GM06990 (cell line): ENCODE measurements at regions not wholly inside any gene's neighbourhood (a gene's known extent, or its start where the extent isn't known, plus 50 kb on each side); places are given as distances from the start of the nearest gene placed in this dataset.

Experiments used
- DNase-seq: peaks from one replicate; pipeline ENCODE4 v3.0.0-alpha.2; 2011; ENCODE audit not compliant: insufficient read length; ENCODE audit errors: extremely low read depth
- H3K27me3 ChIP-seq: replicated peaks from 2 replicates; pipeline ENCODE4 v1.6.0; 2011; ENCODE audit warnings: low read length; ENCODE audit not compliant: control insufficient read depth, insufficient read depth
- H3K36me3 ChIP-seq: 2 replicates; pipeline ENCODE4 v1.5.1; 2011; ENCODE audit warnings: low read length; ENCODE audit not compliant: control insufficient read depth, insufficient read depth
- H3K4me3 ChIP-seq: replicated peaks from 2 replicates; pipeline ENCODE4 v1.5.1; 2011; ENCODE audit warnings: low read depth, mild to moderate bottlenecking, control low read depth, low read length
- TF ChIP-seq, protein P1 (sequence below): IDR thresholded peaks from 2 replicates; pipeline ENCODE4 v1.5.1; 2011; ENCODE audit warnings: low read length, control low read depth, mild to moderate bottlenecking, inconsistent platforms; ENCODE audit not compliant: insufficient read depth, poor library complexity, severe bottlenecking

DNA sequence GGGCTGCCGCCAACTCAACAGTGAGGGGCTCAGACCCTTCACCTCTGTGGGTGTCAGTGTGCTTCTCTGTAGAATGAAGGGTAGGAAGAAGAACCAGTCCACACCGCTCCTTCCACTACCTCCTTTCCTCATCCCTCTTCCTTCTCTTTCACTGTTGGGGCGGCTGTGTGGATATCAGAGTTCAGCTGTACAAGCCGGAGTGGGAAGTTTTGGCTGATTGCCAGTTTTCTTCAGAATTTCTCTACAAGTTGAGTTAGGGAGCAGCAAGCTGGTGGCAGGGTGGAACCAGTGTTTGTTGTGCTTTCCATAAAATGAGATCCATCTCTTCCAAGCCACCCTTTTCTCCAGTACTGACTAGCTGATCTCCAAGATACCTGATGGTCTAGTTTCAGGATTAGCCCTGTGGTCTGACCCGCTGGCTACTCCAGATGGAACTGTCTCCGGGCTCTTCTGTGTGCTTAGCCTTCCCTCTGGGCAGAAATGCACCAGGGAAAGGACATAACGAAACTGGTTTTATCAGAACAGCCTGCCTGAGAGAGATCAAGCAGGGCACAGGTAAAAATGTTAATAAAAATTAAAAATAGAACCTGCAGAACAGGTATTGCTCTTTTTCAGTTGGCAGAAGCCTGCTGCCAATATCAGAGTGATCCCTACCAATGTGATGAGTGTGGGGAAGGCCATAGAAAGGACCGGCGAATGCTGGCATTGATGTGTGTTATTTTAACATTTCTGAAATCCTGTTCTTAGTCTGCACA lies 169.9 kb upstream of the TSC22D2 start:
- no peak for DNase-seq
- no peak overlapping the region for H3K4me3 ChIP-seq
- TF ChIP-seq, protein P1, sequence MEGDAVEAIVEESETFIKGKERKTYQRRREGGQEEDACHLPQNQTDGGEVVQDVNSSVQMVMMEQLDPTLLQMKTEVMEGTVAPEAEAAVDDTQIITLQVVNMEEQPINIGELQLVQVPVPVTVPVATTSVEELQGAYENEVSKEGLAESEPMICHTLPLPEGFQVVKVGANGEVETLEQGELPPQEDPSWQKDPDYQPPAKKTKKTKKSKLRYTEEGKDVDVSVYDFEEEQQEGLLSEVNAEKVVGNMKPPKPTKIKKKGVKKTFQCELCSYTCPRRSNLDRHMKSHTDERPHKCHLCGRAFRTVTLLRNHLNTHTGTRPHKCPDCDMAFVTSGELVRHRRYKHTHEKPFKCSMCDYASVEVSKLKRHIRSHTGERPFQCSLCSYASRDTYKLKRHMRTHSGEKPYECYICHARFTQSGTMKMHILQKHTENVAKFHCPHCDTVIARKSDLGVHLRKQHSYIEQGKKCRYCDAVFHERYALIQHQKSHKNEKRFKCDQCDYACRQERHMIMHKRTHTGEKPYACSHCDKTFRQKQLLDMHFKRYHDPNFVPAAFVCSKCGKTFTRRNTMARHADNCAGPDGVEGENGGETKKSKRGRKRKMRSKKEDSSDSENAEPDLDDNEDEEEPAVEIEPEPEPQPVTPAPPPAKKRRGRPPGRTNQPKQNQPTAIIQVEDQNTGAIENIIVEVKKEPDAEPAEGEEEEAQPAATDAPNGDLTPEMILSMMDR: no peak

DNA sequence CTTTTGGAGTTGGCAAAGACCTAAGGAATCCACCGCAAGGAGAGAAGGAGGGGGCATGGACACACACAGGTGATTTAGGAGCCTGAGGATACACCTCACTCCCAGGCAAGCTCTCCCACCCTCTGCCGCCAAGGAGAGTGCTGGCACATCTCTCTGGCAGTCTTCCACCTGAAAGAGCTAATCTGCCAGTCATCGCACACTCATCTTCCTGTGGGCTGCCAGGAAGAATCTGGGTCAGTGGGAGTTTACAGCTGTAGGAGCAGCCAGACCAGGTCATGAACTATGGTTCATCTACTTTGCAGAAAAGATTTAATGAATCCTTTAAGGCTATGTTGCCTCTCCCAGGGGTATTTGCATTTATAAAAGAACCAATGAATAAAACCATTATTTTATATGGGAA lies 170.6 kb upstream of the TSC22D2 start:
- H3K4me3 ChIP-seq: no peak overlapping the region
- TF ChIP-seq, protein P1: no peak
- H3K36me3 ChIP-seq: no peaks in the 10 kb centered on the region
- H3K27me3 ChIP-seq: no peaks in the 10 kb centered on the region
- DNase-seq: no peak

More for the DNA sequence above, 169.9 kb upstream of the TSC22D2 start:
- Histone ChIP-seq H3K36me3 (no peaks in the 10 kb centered on the region), H3K27me3 (no peaks in the 10 kb centered on the region)

DNA sequence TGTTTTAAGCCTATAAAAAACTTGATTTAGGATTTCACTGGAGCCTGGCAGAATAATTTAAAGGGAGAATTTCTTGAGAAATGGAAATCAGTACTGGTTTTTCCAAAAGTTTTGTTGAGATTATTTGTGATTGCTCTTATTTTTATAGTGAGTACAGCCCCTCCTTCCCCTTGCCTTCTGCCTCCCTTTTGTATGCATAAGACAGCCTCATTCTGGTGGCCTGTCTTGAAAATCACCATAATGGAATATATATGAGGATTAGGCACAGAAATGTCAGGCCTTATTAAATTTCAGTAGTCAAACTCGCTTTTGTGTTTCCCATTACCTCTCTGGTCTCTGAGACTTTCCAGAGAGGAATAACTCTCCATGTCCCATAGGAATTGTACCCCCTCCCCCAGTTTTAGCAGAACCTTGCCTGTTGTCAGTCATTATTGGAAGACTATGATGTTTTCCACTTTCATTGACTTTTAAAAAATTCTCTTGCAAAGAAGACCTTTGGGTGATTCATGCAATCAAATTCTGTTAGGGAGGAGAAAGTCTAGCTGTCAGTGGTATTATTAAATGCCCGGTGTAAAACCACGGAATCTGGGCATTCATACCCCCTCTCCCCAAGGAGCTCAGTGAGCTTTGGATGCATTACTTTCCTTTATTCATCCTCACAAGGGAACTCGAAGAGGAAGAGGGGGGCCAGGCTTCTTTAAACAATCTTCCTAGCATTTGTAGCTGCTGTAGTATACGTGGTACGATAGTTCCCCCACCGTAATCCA lies 171.6 kb upstream of the TSC22D2 start:
- H3K4me3 ChIP-seq: no peak overlapping the region
- TF ChIP-seq, protein P1: no peak

GRCh38 chr3:150235799-150236198 lies 172.3 kb upstream of the TSC22D2 start:
- Histone ChIP-seq H3K4me3 (no peak overlapping the region), H3K27me3 (no peaks in the 10 kb centered on the region), H3K36me3 (no peaks in the 10 kb centered on the region)
- no peak for DNase-seq
- TF ChIP-seq, protein P1: no peak

More for the DNA sequence above, 171.6 kb upstream of the TSC22D2 start:
- Histone ChIP-seq H3K27me3 (no peaks in the 10 kb centered on the region), H3K36me3 (no peaks in the 10 kb centered on the region)
- no peak for DNase-seq

DNA sequence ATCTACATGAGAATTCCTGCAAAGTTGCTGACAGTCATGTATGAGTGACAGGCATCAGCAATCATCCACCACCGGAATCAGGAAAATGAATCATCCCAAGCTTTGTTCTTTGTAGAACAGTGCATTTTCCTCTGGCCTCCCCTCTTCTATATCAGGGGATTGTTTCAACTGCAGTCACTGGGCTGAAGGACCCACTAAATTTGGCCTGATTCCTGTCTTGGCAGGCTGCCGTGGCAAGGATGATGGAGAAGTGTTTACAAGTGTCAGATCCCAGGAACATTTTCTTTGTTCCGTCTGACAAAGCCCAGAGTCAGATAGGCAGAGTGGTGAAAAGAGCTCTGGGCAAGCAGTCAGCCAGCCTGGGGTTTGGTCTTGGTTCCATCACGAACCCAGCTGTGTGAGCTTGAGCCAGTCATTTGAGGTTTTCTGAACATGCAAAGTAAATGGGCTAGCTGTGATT lies 175.1 kb upstream of the TSC22D2 start:
- Histone ChIP-seq H3K4me3 (no peak overlapping the region), H3K27me3 (no peaks in the 10 kb centered on the region), H3K36me3 (no peaks in the 10 kb centered on the region)
- TF ChIP-seq, protein P1: no peak
- DNase-seq: no peak
